Sciatic nerve (tissue), 2 donors: ENCODE measurements at regions not wholly inside any gene's neighbourhood (a gene's known extent, or its start where the extent isn't known, plus 50 kb on each side); places are given as distances from the start of the nearest gene placed in this dataset.

Source experiments
- ATAC-seq: fragments of 200-7000 bp; cut with Tn5 transposase; one replicate; pipeline ENCODE4 v1.9.1; 2020; ENCODE audit warnings: mild to moderate bottlenecking, moderate library complexity
- DNase-seq: peaks from one replicate; pipeline ENCODE4 v3.0.0-alpha.2; 2020; ENCODE audit warnings: low spot score
- intact Hi-C: fragments of 100-400 bp; cut with DNase I; formaldehyde crosslinking; loops from one replicate; pipeline ENCODE4 v1.14.2; 2022
- donor health status: DM: no; HTN: no; CAD: no.
- donor health status: DM: no; HTN: no; CAD: no.

DNA sequence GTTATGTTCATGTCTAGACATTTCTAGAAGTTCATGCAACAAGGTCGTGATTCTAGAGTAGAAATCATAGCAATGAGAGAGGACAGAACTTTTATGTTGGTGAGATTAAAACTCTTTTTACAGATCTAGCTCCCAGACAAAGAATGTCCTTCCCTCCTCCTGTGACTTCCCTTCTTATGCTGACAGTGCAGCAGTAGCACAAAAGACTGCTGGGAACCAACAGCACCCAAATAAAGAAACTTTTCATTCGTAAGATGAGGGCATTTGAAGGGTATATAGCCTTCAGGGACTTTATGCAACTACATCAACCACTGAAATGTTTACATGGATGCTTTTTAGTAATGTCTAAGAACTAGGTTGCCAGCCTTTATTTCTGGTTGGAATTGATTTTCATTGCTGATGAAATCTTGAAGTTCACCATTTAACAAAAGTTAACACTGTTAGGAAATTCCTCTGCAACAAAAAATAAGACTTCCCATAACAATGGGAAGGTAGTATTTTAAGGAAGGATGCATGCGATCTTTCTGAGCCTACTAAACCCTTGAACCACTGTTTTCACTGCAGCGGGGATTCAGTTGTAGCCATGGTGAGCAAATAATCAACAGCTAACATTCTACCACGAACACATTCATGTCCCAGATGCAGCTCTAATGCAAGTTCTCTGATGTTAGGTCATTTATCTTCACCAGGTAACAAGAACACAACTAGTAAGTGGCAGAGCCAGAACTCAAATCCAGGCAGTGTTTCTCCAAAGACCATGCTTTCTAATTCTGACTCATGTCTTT is 672.8 kb downstream of the PTPRC start:
- ATAC-seq (no peak), DNase-seq (no peak)
- intact Hi-C loops, result no loop called here

- intact Hi-C loops, result no loop called here
- DNase-seq, result no peak
- ATAC-seq, result no peak
Observed at GRCh38 chr1:199312626-199313025, 673.8 kb downstream of the PTPRC start.

- no peak for ATAC-seq
- intact Hi-C loops, result no loop called here
- no peak for DNase-seq
Observed at GRCh38 chr1:199313444-199313843, 674.6 kb downstream of the PTPRC start.

GRCh38 chr1:199319341-199319740 is 680.5 kb downstream of the PTPRC start:
- no peak for ATAC-seq
- no peak for DNase-seq
- intact Hi-C loops, result no loop called here

DNA sequence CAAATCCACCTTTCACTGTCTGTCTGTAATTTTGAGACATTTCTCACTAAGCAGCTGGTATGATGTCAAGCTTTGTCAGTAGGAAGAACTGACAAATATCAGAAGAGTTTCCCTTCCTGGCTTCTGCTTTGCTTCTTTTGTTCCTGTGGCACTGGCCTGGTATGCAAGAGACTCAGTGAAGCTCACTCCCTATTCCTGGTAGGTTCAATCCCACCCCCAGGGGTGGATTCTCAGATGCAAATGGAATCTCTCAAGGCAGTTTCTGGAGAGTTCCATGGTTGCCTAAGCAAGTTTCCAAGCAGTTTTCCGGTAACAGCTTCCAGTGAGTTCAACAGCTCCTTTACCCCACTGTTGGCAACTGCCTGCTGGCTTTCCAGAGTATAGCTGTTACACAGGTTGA is 683.4 kb downstream of the PTPRC start:
- ATAC-seq (no peak), DNase-seq (no peak)
- intact Hi-C loops, result no loop called here

DNA sequence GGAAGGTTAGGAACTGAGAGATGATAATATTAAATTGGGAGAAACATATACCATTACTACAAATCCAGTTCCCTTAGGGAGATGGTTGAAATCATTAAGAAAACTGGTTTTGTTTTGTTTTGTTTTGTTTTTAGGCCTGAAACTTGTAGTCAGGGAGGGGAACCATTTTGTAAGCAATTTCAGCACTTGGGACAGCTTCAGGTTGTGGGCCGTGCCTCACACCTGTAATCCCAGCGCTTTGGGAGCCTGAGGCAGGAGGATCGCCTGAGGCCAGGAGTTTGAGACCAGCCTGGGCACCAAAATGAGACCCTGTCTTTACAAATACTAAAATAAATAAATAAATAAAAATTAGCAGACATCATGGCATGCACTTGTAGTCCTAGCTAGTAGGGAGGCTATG is 694.3 kb upstream of the NR5A2 start:
- no peak for ATAC-seq
- intact Hi-C loops, result no loop called here
- no peak for DNase-seq

DNA sequence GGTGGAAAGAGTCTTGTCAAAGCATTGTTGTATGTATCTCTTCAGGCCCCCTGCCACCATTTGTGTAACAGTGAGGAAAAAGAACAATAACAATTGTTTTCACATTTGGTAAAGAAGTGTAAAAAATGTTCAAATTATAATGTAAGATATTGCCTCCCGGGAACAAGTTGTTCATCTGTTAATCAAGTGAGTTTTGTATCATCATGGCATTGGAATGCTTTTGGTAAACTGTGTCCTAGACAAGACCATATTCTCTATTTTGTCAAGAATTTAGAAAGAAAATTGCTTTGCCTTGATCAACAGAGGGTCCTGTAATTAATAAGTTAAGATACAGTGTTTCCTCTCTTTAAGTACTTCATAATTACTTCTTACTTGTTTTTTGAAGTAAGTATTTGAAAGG is 692.0 kb upstream of the NR5A2 start:
- intact Hi-C loops, result no loop called here
- no peak for ATAC-seq
- DNase-seq, result no peak

GRCh38 chr1:199336745-199337640 is 690.5 kb upstream of the NR5A2 start:
- no peak for DNase-seq
- ATAC-seq, result no peak
- intact Hi-C loops, result no loop called here

GRCh38 chr1:199338760-199339159 is 688.8 kb upstream of the NR5A2 start:
- ATAC-seq (no peak), DNase-seq (no peak)
- intact Hi-C loops, result no loop called here

DNA sequence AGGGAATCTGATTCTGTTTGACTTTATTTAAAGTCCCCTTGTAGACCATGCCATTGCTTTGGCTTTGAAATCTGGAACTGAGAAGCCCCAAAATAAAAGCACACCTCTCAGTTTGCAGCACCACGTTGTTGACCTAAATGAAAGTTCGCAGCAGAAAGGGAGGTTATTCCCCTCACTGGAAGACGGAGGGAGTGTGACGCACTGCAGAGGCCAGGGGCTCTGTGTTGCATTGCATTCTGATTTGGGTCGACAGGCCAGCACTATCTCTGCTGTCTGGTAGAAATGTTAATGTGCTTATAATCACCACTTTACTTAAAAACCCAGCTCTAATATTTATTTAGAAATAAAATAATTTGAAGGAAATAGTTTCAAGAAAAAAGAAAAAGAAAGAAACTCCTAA is 675.2 kb upstream of the NR5A2 start:
- intact Hi-C loops, result no loop called here
- DNase-seq (no peak), ATAC-seq (no peak)

GRCh38 chr1:199353906-199354305 is 673.6 kb upstream of the NR5A2 start:
- intact Hi-C loops, result no loop called here
- ATAC-seq (no peak), DNase-seq (no peak)

DNA sequence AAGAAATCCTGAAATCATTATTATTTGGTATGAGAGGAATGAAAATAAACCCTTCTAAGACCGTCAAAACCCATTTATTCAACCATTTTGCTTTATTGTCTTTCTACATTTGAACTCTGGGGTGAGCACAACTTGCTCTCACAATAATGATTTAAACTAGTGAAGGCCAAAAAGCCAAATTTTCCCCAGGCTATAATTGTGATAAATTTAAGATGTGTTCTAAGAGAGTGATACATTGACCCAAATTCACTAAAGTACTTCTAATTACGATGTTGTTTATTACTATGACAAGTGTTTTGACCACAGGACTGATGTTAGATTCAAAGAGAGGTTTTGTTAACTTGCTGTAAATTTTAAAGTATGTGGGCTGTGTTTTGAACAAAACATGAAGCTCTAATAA is 670.9 kb upstream of the NR5A2 start:
- DNase-seq (no peak), ATAC-seq (no peak)
- intact Hi-C loops, result no loop called here

DNA sequence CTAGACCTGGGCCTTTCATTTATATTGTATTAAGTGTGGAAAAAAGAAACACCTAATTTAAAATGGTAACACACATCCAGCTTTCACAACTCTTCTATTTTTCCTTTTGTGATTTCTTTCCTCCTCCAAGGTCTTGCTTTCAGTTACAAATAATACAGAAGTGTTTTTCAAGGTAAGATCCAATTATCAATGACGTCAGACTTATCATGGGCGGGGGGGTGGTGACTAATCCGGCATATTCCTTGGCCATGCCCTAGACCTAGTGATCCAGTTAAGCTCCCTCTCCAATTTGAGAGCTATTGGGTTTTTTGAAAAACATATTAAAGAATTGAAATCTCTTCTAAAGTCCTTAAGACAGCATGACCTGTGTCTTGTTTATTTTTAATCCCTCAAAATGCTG is 669.9 kb upstream of the NR5A2 start:
- intact Hi-C loops, result no loop called here
- ATAC-seq (no peak), DNase-seq (no peak)

DNA sequence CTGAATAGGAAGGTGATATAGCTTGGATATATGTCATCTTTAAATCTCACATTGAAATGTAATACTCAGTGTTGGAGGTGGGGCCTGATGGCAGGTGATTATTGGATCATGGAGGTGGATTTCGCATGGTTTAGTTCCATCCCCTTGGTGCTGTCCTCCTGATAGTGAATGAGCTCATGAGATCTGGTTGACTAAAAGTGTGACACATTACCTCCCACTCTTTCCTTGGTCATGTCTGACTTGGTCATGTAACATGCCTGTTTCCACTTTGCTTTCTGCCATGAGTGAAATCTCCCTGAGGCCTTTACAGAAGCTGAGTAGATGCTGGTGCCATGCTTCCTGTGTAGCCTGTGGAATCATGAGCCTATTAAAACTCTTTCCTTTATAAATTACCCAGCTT is 664.5 kb upstream of the NR5A2 start:
- ATAC-seq, result no peak
- DNase-seq, result no peak
- intact Hi-C loops, result no loop called here

- ATAC-seq (no peak), DNase-seq (no peak)
- intact Hi-C loops, result no loop called here
Observed at GRCh38 chr1:199373139-199373538, 654.4 kb upstream of the NR5A2 start.

DNA sequence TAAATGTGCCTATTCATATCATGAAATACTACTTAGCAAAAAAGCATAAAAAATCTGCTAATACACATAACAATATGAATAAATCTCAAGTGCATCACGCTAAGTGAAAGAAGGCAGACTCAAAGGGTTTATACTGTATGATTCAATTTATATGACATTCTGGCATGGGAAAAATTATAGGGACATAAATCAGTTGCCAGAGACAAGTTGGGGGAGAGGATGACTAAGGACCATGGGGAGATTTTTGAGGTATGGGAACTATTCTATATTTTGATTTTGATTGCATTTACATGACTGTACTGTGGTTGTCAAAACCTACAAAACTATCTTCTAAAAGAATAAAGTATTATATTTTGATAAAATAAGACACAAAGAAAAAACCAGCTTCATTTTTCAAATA is 650.3 kb upstream of the NR5A2 start:
- intact Hi-C loops, result no loop called here
- no peak for DNase-seq
- ATAC-seq, result no peak

DNA sequence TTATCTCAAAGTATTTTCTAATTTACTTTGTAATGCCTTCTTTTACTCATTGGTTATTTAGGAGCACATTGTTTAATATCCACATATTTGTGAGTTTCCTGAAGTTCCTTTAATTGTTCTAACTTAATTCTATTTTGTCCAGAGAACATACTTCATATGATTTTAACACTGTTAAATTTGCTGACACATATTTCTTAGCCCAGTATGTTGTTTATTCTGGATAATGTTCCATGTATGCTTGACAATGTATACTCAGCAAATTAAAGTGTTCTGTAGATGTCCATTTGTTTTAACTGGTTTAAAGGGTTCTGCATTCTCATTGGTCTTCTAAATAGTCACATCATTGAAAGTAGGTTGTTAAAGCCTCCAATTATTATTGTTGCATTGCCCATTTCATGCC is 643.7 kb upstream of the NR5A2 start:
- intact Hi-C loops, result no loop called here
- ATAC-seq, result no peak

GRCh38 chr1:199394856-199395255 is 632.7 kb upstream of the NR5A2 start:
- ATAC-seq, result no peak
- no peak for DNase-seq
- intact Hi-C loops, result no loop called here

More for the DNA sequence above, 643.7 kb upstream of the NR5A2 start:
- no peak for DNase-seq

DNA sequence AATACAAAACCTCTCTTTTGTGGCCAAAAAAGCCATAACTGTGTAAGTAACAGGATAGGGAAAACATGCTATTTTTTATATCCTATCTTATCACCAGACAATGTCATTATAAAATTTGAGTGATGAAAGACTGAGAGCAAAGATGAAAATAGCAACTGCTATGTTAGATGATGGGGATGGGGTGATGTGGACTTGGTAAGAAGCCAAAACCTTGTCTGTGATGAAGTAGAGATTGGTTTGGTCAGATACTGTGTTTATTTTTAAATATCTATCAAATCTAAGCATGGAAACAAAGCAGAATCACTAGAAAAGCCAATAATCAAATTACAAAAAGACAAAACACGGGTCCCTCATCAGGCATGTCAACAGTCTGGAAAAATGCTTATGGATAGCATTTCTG is 631.1 kb upstream of the NR5A2 start:
- DNase-seq (no peak), ATAC-seq (no peak)
- intact Hi-C loops, result no loop called here

DNA sequence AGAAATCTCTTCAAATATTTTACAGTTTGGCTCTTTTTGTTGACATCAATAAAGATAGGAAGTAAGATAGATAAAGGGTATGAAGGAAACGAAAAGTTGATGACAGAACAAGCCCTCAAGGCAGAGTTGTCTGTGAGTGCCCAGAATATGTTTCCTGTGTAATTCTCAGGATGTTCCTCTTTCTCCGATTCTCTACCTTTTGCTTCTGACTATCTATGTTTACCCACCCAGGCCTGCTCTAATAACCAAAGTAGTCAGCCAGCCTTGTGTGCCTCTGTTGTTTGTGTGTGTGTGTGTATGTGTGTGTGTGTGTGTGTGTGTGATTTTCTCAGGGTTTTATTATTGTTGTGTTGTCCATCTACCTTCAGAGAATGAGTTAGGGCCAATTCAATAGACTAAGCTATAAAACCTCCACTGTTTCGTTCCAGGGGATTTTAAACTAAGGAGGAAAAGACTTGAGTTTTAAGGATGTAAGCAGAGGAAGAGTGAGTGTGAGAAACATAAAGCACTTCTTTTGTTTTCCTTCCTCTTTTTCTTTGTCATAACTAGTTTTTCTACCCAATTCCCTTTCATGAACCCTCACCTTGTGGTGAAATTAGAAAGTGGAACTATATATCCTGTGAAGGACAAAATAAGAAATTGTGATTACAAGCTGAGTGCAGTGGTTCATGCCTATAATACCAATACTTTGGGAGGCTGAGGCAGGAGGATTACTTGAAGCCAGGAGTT is 627.4 kb upstream of the NR5A2 start:
- intact Hi-C loops, result no loop called here
- ATAC-seq (peak; percentile 39), DNase-seq (no peak)
